ENCODE measurements at regions not wholly inside any gene's neighbourhood (a gene's known extent, or its start where the extent isn't known, plus 50 kb on each side); places are given as distances from the start of the nearest gene placed in this dataset.
"Not testable (repeated sequence)": the region's sequence is repeated elsewhere in the genome, so short reads cannot be mapped to it uniquely, and the experiment has no call there.

DNA sequence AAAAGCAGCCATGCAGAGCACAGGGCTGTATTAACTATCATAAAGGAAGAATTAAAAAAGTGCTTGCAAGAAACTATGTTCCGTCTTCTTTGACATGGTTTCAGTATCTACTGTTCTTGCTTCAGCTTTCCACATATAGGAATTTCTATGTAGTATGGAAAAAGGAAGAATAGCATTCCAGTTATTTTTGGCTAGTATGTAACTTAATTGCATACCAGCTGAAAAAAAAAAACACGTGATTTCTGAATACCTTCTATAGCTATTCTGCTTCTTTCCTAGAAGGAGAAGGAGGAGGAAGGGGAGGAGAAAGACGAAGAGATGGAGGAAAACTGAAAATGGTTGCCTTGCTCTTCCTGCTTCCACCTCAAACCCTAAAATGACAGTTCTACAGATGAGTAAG, 619.0 kb downstream of the KCTD12 start:
- POLR2A ChIA-PET, result no interaction called here
- H3K4me3 ChIP-seq (ENCODE audit: low read depth, low read length), result no peak overlapping the region
- no peak for DNase-seq (ENCODE audit: low read depth, low spot score)
- TF ChIP-seq CTCF (IDR thresholded peaks at IDR 0.05; ENCODE audit: insufficient read depth, low read length, missing control alignments), result no peak
- CTCF ChIA-PET, result no interaction called here

GRCh38 chr13:76266561-76266960, 619.6 kb downstream of the KCTD12 start:
- no peak for TF ChIP-seq CTCF (IDR thresholded peaks at IDR 0.05; ENCODE audit: insufficient read depth, low read length, missing control alignments)
- CTCF ChIA-PET, result no interaction called here

GRCh38 chr13:76250211-76250610, 614.1 kb downstream of the LMO7 start:
- POLR2A ChIA-PET, result no interaction called here
- no peak for DNase-seq (ENCODE audit: low read depth, low spot score)
- CTCF ChIA-PET, result no interaction called here
- TF ChIP-seq CTCF (IDR thresholded peaks at IDR 0.05; ENCODE audit: insufficient read depth, low read length, missing control alignments), result no peak
- H3K4me3 ChIP-seq (ENCODE audit: low read depth, low read length), result no peak overlapping the region

More at GRCh38 chr13:76266561-76266960, 619.6 kb downstream of the KCTD12 start:
- DNase-seq (ENCODE audit: low read depth, low spot score), result no peak
- no peak overlapping the region for H3K4me3 ChIP-seq (ENCODE audit: low read depth, low read length)
- POLR2A ChIA-PET, result no interaction called here

DNA sequence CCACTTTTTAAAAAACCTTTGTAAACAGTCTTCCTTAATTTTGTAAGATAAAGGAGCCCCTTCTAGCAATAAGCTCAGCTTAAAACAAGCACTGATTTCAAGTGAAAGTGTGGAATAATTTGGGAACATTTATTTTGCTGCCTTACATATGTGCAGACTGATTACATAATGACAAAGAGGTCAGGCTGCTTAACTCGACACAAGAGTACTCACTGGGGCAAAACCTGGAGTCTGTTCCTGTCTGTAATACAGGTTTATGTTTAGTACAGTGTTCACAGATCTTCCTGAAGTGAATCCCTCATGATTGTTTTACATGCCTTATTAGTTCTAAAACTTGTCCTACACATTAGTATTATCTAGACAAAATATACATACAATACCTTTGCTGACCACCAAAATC, 609.8 kb downstream of the LMO7 start:
- ChIA-PET POLR2A (no interaction called here), CTCF (interaction anchor here (1.2 kb wide), 1 partner anchor 369 kb away, joined by 3 read pairs; no protein-coding TSS in a partner anchor)
- no peak for TF ChIP-seq CTCF (IDR thresholded peaks at IDR 0.05; ENCODE audit: insufficient read depth, low read length, missing control alignments)
- H3K4me3 ChIP-seq (ENCODE audit: low read depth, low read length), result no peak overlapping the region
- no peak for DNase-seq (ENCODE audit: low read depth, low spot score)

GRCh38 chr13:76245211-76245610, 609.1 kb downstream of the LMO7 start:
- ChIA-PET POLR2A (no interaction called here), CTCF (interaction anchor here (1.2 kb wide), 1 partner anchor 368 kb away, joined by 3 read pairs; no protein-coding TSS in a partner anchor)
- H3K4me3 ChIP-seq (ENCODE audit: low read depth, low read length), result no peak overlapping the region
- TF ChIP-seq CTCF (IDR thresholded peaks at IDR 0.05; ENCODE audit: insufficient read depth, low read length, missing control alignments), result no peak
- DNase-seq (ENCODE audit: low read depth, low spot score), result no peak

DNA sequence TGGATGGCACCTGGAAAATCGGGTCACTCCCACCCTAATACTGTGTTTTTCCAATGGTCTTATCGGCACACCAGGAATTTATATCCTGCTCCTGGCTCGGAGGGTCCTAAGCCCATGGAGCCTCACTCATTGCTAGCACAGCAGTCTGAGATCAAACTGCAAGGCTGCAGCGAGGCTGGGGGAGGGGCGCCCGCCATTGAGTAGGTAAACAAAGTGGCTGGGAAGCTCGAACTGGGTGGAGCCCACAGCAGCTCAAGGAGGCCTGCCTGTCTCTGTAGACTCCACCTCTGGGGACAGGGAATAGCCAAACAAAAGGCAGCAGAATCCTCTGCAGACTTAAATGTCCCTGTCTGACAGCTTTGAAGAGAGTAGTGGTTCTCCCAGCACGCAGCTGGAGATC, 607.0 kb downstream of the LMO7 start:
- DNase-seq (ENCODE audit: low read depth, low spot score); POLR2A ChIA-PET; H3K4me3 ChIP-seq (ENCODE audit: low read depth, low read length); CTCF ChIA-PET: not testable (repeated sequence)

- H3K4me3 ChIP-seq (ENCODE audit: low read depth, low read length), result no peak overlapping the region
- DNase-seq (ENCODE audit: low read depth, low spot score), result no peak
- TF ChIP-seq CTCF (IDR thresholded peaks at IDR 0.05; ENCODE audit: insufficient read depth, low read length, missing control alignments), result no peak
- CTCF ChIA-PET, result no interaction called here
- POLR2A ChIA-PET, result no interaction called here
Measured at GRCh38 chr13:76239031-76239680, 603.0 kb downstream of the LMO7 start.

Data from AG04449 (cell line).